ENCODE measurements at regions not wholly inside any gene's neighbourhood (a gene's known extent, or its start where the extent isn't known, plus 50 kb on each side); places are given as distances from the start of the nearest gene placed in this dataset.
"Not testable (repeated sequence)": the region's sequence is repeated elsewhere in the genome, so short reads cannot be mapped to it uniquely, and the experiment has no call there.

DNA sequence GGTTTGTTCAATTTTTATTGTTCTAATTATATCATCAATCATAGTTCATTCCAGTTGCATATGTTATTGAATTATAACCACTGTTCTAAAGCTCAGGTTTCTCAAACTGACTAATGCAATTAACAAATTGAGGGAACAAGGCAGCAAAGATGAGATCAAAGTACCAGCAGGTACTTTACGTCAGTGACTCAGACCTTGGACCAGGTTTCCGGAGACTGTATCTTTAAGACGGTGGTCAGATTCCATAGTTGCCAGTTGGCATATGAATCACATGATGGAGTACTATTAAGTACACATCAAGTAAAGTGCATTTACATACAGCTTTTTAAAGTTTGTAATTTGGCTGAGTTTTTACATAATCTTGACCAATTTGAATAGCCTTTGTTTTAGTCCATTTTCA lies 583.6 kb upstream of the ROBO2 start:
- DNase-seq, result no peak

DNA sequence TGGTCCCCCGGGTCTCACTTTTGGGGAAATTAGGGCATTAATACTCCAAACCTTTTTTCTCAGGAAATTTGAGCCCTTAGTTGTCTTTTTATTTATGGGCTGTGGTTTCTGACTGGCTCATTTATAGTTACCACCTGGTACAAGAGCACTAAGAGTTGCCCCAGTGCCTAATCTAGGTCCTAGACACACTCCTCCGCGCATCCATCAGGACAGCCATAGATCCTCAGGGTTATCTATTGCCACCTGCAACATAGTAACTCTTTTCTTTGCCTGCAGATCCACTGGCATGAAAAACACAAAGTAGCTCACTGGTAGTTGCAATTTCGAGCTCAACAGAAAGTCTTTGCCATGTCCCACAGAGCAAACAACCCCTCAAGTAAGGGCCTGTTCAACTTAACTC lies 576.4 kb upstream of the ROBO2 start:
- no peak for DNase-seq

- peak; percentile 84 for DNase-seq
Measured at GRCh38 chr3:76470285-76470684, 569.6 kb upstream of the ROBO2 start.

DNA sequence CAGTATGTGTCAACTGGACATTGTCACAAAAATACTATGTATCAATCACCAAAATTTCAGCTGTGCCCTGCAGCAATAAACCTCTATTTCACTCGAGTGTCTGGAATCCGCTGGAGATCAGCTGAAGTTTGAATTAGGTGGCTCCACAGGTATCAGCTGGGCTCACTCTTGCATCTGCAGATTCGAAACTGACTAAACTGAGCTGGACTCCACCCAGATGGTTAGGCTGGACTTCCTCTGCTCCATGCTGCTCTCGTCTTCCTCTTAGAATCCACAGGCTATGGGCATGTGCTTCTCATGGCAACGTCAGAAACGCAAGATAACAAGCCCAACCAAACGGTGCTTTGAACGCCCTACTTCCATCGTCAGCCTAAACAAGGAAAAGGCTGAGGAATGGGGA lies 565.3 kb upstream of the ROBO2 start:
- DNase-seq, result no peak

GRCh38 chr3:76479161-76479650 lies 560.7 kb upstream of the ROBO2 start:
- no peak for DNase-seq

GRCh38 chr3:76482510-76482909 lies 557.4 kb upstream of the ROBO2 start:
- DNase-seq, result no peak

DNA sequence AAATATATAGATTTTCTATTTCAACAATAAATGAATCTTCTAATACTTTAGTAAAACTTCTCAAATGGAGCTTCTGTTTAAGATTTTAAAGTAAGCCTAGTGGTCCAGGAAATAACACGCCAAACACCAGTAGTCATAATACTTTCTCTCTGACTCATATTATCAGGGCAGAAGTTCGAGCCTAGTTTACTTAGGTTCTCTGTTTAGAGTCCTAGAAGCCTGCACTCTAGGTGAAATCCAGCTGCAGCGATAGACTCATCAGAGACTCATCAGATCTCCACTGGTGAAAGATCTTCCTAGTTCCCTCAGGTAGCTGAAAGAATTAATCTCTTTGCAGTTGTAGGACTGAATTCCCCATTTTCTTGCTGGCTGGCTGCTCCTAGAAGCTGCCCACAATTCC lies 552.5 kb upstream of the ROBO2 start:
- DNase-seq, result peak; percentile 28

GRCh38 chr3:76490064-76490463 lies 549.8 kb upstream of the ROBO2 start:
- no peak for DNase-seq

GRCh38 chr3:76495216-76495615 lies 544.7 kb upstream of the ROBO2 start:
- DNase-seq, result no peak

GRCh38 chr3:76497636-76498035 lies 542.3 kb upstream of the ROBO2 start:
- DNase-seq, result peak; percentile 63

GRCh38 chr3:76500746-76501275 lies 539.1 kb upstream of the ROBO2 start:
- DNase-seq, result peak; percentile 41

- no peak for DNase-seq
Measured at GRCh38 chr3:76501315-76501714, 538.6 kb upstream of the ROBO2 start.

DNA sequence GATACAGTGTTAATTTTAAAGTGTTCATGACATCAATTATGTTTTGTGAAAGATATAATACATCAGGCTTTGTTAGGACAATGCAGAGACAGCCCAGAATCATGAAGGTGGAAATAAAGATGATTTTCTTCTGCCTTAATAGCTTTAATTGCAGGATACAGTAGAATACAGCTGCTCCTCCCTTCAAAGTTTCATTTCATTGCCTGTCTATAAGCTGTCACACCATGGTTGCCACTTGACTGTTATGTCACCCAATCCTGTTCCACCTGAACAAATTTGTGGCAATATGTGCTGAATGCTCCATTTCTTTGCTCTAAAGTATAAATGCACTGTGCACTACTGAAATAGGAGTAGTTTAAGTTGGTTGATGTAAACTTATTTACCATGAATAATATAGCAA lies 537.8 kb upstream of the ROBO2 start:
- DNase-seq, result no peak

DNA sequence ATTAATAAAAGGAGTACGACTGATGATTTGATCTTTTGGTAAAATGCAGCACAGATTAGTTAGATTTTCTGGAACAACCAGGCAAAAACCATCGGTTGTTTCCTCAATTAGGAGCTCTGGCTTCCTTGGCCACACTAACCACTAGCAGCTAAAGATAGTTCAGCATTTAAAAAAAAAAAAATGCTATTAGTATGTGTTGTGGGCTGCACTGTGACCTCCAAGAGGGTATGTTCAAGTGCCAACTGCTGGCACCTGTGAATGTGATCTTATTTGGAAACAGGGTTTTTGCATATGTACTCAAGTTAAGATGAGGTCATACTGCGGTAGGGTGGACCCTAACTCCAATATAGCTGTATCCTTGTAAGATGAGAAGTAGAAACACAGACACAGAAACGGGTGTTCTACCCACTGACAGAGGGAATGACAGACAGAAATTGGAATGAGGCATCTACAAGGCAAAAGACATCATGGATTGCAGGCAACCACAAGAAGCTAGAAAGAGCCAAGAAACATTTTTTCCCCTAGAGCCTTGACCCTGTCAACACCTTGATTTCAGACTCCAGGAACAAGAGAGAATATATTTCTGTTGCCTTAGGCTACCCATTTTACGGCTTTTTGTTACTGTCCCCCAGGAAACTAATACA lies 534.6 kb upstream of the ROBO2 start:
- DNase-seq, result peak; percentile 46

GRCh38 chr3:76509179-76509830 lies 530.6 kb upstream of the ROBO2 start:
- DNase-seq, result no peak

- DNase-seq, result no peak
Measured at GRCh38 chr3:76514836-76515235, 525.1 kb upstream of the ROBO2 start.

DNA sequence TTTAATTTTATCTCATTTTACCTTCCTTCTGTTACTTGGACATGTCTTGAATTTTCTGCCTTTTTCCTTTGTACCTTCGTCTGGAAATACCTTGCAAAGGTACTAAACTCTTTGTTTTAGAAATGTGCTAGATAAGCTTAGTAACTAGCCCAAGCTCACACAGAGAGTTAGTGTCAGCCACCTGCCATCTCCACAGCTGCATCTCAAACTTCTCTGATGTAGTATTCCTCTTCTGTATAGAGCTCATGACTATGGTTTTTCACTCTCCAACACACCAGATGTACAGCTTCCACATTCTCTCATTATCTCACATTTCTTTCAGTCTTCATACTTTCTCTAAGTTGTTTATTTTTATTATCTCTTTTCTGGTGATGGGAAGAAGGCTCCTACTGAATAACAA lies 516.6 kb upstream of the ROBO2 start:
- DNase-seq, result no peak

DNA sequence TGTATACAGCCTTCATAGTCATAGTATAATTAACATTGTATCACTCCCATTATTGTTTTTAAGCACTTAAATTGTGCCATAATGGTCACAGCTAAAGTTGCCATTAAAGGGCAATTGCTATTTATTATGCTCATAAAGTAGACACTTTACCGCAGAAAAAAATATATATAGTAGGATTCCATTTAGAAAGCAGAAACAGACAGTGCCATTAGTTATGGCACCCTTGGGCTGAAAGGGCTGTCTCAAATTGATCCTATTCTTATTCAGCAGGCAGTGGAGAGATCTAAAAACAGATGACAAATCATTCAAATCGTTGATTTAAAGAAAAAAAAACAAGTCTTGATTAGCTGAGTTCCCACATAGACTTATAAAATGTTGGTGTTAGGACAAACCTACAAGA lies 514.2 kb upstream of the ROBO2 start:
- DNase-seq, result no peak

GRCh38 chr3:76527773-76528172 lies 512.1 kb upstream of the ROBO2 start:
- DNase-seq, result no peak

GRCh38 chr3:76532158-76532822 lies 507.6 kb upstream of the ROBO2 start:
- no peak for DNase-seq

- not testable (repeated sequence) for DNase-seq
Measured at GRCh38 chr3:76533710-76534109, 506.2 kb upstream of the ROBO2 start.

DNA sequence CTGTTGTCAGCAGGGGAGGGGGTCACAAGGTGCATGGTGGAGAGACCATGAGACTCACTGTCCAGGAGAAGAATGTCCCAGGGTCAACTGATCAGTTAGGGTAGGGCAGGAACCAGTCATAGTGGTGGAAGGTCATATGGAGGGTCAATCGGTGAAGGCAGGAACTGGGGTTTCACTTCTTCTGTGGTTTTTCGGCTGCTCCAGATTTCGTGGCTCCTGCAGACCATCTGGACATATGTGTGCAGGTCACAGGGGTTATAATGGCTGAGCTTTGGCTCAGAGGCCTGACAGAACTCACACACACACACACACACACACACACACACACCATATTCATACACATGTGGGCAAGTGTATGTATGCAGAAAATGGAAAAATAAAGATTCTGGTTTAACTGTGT lies 502.0 kb upstream of the ROBO2 start:
- DNase-seq, result not testable (repeated sequence)

DNA sequence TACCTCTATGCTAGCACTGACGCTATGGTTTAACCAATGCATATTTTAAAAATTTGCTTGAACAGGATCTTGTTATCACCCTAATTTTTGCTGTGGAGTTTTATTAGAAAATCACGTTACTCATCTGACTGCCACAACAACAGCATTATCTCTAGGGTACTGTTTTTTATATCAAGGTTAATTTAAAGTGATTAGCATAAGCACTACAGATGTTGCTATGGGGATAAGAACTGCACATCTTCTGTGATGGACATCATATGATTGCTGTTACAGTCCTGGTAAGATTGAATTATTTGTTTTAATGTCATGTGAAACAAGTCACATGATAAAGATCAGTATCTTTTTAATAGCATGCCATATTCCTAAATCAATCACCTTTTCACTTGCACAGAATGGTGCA lies 492.2 kb upstream of the ROBO2 start:
- no peak for DNase-seq
